Psoas muscle (tissue), 7 donors: ENCODE measurements at regions not wholly inside any gene's neighbourhood (a gene's known extent, or its start where the extent isn't known, plus 50 kb on each side); places are given as distances from the start of the nearest gene placed in this dataset.

Source experiments
- ATAC-seq, 4 donors: fragments of 200-7000 bp; cut with Tn5 transposase; one replicate each; pipeline ENCODE4 v1.9.1; 2020; ENCODE audit warnings: moderate library complexity in 3 of 4, mild to moderate bottlenecking in 2 of 4
- DNase-seq, 2 donors: peaks; one replicate each; pipeline ENCODE4 v3.0.0-alpha.2; 2020
- H3K27ac ChIP-seq: fragments of 200-600 bp; one replicate; pipeline ENCODE4 v1.8.0; 2022
- H3K27me3 ChIP-seq, 3 donors: fragments of 200-600 bp in 1 of 3; one replicate each; pipeline versions ENCODE4 v1.6.1 to v1.8.0; 2013 to 2022; ENCODE audit warnings: low read length in 2 of 3, mild to moderate bottlenecking in 2 of 3, moderate library complexity in 1 of 3; ENCODE audit not compliant: insufficient read depth in 3 of 3
- H3K36me3 ChIP-seq, 2 donors: fragments of 200-600 bp in 1 of 2; one replicate each; pipeline versions ENCODE4 v1.6.1 to v1.8.0; 2013 to 2022; ENCODE audit warnings: low read depth in 1 of 2, mild to moderate bottlenecking in 1 of 2, moderate library complexity in 1 of 2; ENCODE audit not compliant: insufficient read depth in 1 of 2
- H3K4me1 ChIP-seq: fragments of 200-600 bp; one replicate; pipeline ENCODE4 v1.8.0; 2022
- H3K4me3 ChIP-seq: fragments of 200-600 bp; one replicate; pipeline ENCODE4 v1.8.0; 2022; ENCODE audit warnings: mild to moderate bottlenecking
- H3K9me3 ChIP-seq: fragments of 200-600 bp; one replicate; pipeline ENCODE4 v1.8.0; 2022
- WGBS, 3 donors: extraction: QIAGEN DNeasy Blood & Tissue Kit; methylation state at CpG; one replicate each; pipeline versions ENCODE4 v1.1.6 to v1.1.7; 2013; 5-methylcytosine and 5-hydroxymethylcytosine counted together
- intact Hi-C, 2 donors: fragments of 100-400 bp; cut with DNase I; formaldehyde crosslinking; loops; one replicate each; pipeline versions ENCODE4 v1.11.0 to v1.14.2; 2022
- TF ChIP-seq, protein P1 (sequence below): fragments of 200-600 bp; IDR thresholded peaks from one replicate; pipeline ENCODE4 v1.8.0; 2022; ENCODE audit warnings: antibody characterized with exemption
- donor health status: healthy with polysubstance abuse.
- donor health status: DM: no; HTN: no; CAD: no; lungs with moderate emphysema.
- donor health status: Bipolar disorder and iron deficiency.
- donor health status: healthy.
- donor health status: DM: yes; HTN: yes; CAD: no.
- donor health status: DM: no; HTN: no; CAD: no.
- donor health status: DM: yes; HTN: yes; CAD: no.

DNA sequence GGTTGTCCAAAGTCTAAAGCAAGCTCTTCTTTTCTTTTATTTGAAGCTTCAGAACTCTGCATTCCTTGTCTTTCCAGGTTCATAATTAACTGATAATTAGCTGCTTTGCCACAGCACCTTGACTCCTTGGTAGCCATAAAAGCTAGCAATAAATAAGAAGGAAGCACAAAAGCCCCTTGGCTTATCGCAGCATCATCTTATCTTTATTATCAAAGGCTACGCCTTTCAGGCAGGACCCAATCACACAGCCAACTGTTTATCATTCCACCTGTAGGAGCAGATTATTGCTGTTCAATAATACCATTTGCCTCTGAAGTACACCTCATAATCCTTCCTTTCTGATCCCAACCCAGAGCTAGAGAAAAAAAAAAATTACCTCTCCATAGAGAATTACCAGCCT lies 489.2 kb downstream of the SATB2 start:
- H3K4me1 ChIP-seq, result no peaks in the 10 kb centered on the region
- DNase-seq, result no peak
- 80 to 85% (median 82%) methylated on average over 2 of the region's 2 CpGs for WGBS, 3 donors
- no peak overlapping the region for H3K27ac ChIP-seq
- no peaks in the 10 kb centered on the region for H3K9me3 ChIP-seq
- intact Hi-C loops, result no loop called here
- no peaks in the 10 kb centered on the region for H3K27me3 ChIP-seq
- TF ChIP-seq, protein P1, sequence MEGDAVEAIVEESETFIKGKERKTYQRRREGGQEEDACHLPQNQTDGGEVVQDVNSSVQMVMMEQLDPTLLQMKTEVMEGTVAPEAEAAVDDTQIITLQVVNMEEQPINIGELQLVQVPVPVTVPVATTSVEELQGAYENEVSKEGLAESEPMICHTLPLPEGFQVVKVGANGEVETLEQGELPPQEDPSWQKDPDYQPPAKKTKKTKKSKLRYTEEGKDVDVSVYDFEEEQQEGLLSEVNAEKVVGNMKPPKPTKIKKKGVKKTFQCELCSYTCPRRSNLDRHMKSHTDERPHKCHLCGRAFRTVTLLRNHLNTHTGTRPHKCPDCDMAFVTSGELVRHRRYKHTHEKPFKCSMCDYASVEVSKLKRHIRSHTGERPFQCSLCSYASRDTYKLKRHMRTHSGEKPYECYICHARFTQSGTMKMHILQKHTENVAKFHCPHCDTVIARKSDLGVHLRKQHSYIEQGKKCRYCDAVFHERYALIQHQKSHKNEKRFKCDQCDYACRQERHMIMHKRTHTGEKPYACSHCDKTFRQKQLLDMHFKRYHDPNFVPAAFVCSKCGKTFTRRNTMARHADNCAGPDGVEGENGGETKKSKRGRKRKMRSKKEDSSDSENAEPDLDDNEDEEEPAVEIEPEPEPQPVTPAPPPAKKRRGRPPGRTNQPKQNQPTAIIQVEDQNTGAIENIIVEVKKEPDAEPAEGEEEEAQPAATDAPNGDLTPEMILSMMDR, result no peak
- ATAC-seq, result no peak
- no peaks in the 10 kb centered on the region for H3K36me3 ChIP-seq
- no peak overlapping the region for H3K4me3 ChIP-seq

DNA sequence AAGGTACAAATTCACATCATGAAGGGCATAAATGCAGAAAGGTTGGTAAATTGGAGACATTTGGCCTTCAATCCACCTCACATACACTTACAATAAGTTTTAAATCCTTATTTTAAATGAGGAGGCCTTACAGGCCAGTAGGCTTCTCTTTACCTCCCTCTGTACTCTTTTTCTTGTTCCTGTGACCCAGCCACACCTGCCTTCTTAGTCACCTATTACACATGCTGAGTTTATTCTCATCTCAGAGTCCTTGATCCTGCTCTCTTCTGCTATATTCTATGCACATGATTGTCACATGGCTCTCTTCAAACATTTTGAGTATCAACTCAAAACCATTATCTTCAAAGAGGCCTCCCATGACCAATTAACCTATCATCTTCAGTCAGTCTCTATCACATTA lies 491.5 kb downstream of the SATB2 start:
- DNase-seq, result no peak
- Histone ChIP-seq H3K36me3 (no peaks in the 10 kb centered on the region), H3K27ac (no peak overlapping the region), H3K27me3 (no peaks in the 10 kb centered on the region), H3K4me1 (no peaks in the 10 kb centered on the region), H3K9me3 (no peaks in the 10 kb centered on the region), H3K4me3 (no peak overlapping the region)
- ATAC-seq, result no peak
- intact Hi-C loops, result no loop called here
- TF ChIP-seq, protein P1, result no peak

GRCh38 chr2:198961547-198961946 lies 496.2 kb downstream of the SATB2 start:
- intact Hi-C loops, result no loop called here
- H3K4me1 ChIP-seq, result no peaks in the 10 kb centered on the region

GRCh38 chr2:198957181-198957580 lies 500.6 kb downstream of the SATB2 start:
- Histone ChIP-seq H3K27ac (no peak overlapping the region), H3K9me3 (no peaks in the 10 kb centered on the region), H3K36me3 (no peaks in the 10 kb centered on the region), H3K4me3 (no peak overlapping the region), H3K27me3 (no peaks in the 10 kb centered on the region), H3K4me1 (no peaks in the 10 kb centered on the region)
- DNase-seq, result no peak
- intact Hi-C loops, result no loop called here
- 27 to 42% (median 30%) methylated on average over 1 of the region's 1 CpG for WGBS, 3 donors
- TF ChIP-seq, protein P1, result no peak
- no peak for ATAC-seq

More at GRCh38 chr2:198961547-198961946, 496.2 kb downstream of the SATB2 start:
- Histone ChIP-seq H3K4me3 (no peak overlapping the region), H3K9me3 (no peaks in the 10 kb centered on the region), H3K27ac (no peak overlapping the region), H3K27me3 (no peaks in the 10 kb centered on the region), H3K36me3 (no peaks in the 10 kb centered on the region)
- TF ChIP-seq, protein P1, result no peak
- ATAC-seq, result no peak
- no peak for DNase-seq

GRCh38 chr2:198953328-198953727 lies 504.4 kb downstream of the SATB2 start:
- no peak for DNase-seq
- H3K4me3 ChIP-seq, result no peak overlapping the region
- TF ChIP-seq, protein P1, result no peak
- no peaks in the 10 kb centered on the region for H3K27me3 ChIP-seq
- H3K36me3 ChIP-seq, result no peaks in the 10 kb centered on the region
- no peaks in the 10 kb centered on the region for H3K4me1 ChIP-seq
- intact Hi-C loops, result no loop called here
- no peak overlapping the region for H3K27ac ChIP-seq
- H3K9me3 ChIP-seq, result no peaks in the 10 kb centered on the region
- ATAC-seq, result no peak
